ENCODE measurements at regions not wholly inside any gene's neighbourhood (a gene's known extent, or its start where the extent isn't known, plus 50 kb on each side); places are given as distances from the start of the nearest gene placed in this dataset.

DNA sequence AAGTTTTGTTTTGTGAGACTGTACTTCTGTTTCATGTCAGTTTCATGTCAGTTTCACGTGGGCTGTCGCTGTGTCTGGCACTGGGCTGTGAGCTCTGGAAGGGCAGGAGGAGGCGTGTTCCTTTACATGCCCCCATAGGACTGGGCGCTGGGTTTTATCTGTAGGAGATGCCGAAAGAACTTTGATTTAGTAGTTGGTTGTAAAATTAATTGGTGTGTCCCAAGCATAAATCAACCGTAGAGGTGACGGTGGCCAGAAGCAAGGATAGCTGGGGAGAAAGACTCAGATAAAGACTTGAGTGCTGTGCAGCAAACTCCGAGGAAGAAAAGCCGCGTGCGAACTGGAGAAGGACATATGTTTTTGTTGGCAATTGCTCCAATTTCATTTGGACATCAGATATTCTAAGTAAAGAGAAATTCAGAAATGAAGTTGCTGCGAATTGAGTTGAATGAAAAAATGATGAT lies 182.5 kb downstream of the VRK1 start:
- DNase-seq (ENCODE audit: low read depth in 1 of 2, low spot score in 1 of 2), result no peak

GRCh38 chr14:96980835-96981234 lies 183.7 kb downstream of the VRK1 start:
- DNase-seq (ENCODE audit: low read depth in 1 of 2, low spot score in 1 of 2), result no peak

DNA sequence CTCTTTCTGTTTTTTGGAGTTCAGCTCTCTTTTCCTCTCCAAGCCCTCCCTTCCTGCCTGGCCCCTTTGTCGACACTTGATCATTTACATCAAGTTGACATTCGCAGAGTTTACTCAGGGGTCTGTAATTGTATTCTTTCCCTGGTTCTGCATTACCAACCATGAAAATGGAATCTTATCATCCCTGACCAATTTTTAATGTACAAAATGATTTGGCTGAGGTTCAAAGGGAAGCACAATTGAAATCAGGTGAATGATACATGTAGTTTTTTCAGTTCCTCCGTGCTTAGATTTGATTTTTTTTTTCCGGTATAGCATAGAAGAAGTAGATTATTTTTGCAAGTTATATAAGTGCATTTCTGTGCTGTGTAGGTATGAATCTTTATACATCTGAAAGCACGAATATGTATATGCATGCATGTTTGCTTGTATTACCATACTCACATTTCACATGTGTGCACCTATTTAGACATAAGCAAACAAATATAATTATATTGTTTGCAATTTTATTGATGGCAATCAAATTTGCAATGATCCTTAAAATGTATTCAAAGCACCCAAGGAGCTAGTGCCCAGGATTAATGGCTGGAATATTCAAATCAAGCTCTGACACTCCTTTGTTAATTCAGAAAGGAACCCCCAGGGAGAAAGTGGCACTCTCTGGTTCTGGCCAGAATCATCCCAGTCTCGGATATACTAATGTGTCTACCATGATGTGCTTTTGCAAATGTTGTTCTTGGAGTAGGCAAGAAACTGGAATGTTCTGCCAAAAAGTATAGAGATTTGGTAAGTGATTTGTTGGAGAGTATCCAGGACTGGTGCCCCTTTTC lies 189.3 kb downstream of the VRK1 start:
- no peak for DNase-seq (ENCODE audit: low read depth in 1 of 2, low spot score in 1 of 2)

GRCh38 chr14:96987086-96987474 lies 189.9 kb downstream of the VRK1 start:
- no peak for DNase-seq (ENCODE audit: low read depth in 1 of 2, low spot score in 1 of 2)

- DNase-seq (ENCODE audit: low read depth in 1 of 2, low spot score in 1 of 2), result no peak
Observed at GRCh38 chr14:96987771-96988170, 190.6 kb downstream of the VRK1 start.

- no peak for DNase-seq (ENCODE audit: low read depth in 1 of 2, low spot score in 1 of 2)
Observed at GRCh38 chr14:96989306-96989705, 192.1 kb downstream of the VRK1 start.

DNA sequence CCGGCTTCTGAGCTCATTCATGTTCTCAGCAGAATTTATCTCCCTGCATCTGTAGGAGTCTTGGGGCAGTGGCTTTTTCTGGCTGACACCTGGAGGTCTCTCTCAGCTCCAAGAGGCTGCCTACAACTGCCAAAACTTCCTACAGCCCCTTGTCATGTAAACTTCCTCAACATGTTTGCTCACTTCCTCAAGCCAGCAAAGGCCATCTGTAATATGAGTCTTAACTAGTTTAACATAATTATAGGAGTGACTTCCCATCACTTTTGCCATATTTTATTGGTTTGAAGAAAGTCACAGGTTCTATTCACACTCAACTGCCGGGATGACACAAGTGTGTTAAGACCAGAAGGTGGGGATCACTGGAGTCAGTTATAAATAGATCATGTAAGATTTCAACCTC lies 194.0 kb downstream of the VRK1 start:
- DNase-seq (ENCODE audit: low read depth in 1 of 2, low spot score in 1 of 2), result no peak

GRCh38 chr14:96994999-96995398 lies 197.8 kb downstream of the VRK1 start:
- DNase-seq (ENCODE audit: low read depth in 1 of 2, low spot score in 1 of 2), result no peak

DNA sequence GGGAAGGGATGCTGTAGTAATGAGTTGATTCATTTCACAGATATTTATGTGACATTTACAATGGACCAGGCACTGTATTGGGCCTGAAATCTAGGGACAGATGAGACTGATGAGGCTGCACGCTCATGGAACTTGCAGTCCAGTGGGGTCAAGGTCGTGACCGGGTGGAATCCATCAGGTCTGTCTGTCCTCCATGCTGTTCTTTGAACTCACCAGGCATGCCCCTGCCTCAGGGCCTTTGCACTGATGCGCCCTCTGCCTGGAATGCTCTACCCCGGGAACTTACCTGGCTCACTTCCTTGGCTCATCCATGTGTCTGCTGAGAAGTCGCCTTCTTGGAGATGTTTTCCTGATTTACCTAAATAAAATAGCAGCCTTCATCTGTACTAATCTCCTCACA lies 200.1 kb downstream of the VRK1 start:
- DNase-seq (ENCODE audit: low read depth in 1 of 2, low spot score in 1 of 2), result no peak

- DNase-seq (ENCODE audit: low read depth in 1 of 2, low spot score in 1 of 2), result no peak
Observed at GRCh38 chr14:96997996-96998395, 200.8 kb downstream of the VRK1 start.

DNA sequence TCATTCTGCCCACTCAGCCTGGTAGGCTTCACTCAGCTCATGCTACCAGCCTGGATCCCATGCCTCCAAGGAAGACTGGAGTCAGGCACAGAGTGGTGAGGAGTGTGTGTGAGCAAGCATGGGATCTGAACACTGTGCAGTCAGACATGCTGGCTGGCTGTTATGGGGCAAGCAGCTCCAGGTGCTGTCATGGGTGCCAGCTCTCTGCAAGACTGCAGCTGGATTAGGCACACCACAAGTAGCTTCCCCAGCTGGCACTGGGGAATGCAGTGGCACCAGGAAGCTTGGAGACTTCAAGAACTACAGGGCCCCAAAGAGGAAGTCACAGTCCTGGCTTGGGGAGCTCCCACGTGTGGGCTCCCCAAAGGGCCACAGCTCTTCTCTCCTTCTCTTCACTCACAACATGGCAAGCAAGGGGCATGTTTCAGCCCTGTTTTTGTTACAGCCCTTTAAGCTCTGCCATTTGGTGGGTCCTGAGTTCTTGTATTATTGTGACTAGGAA lies 202.5 kb downstream of the VRK1 start:
- DNase-seq (ENCODE audit: low read depth in 1 of 2, low spot score in 1 of 2), result no peak

DNA sequence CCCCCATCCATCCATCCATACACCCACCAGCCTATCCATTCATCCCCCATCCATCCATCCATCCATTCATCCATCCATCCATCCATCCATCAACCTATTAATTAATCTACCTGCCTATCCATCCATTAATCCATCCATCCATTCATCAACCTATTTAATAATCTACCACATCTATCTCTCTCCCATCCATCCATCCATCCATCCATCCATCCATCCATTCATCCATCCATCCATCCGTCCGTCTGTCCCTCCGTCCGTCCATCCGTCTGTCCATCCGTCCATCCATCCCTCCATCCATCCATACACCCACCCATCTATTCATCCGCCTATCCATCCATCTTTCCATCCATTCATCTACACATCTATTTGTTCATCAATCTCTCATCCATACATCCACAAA lies 205.3 kb downstream of the VRK1 start:
- no peak for DNase-seq (ENCODE audit: low read depth in 1 of 2, low spot score in 1 of 2)

DNA sequence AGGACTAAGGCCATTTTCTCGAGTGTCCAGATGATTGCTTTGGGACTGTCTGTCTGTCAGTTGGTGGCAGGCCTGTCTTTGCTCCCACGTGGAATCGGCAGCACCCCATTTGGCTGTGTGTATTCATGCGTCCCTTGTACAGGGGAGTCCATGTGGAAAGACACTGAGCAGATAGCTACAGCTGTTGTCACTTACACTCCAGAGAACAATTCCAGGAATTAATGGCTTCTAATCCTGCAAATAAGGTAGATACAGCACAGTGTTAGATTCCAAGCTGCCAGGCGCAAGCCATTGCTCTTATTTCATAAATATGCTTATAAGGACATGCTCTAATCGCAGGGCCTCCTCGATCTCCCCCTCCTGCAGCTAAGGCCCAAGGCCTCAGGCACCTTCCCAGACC lies 208.8 kb downstream of the VRK1 start:
- DNase-seq (ENCODE audit: low read depth in 1 of 2, low spot score in 1 of 2), result no peak

DNA sequence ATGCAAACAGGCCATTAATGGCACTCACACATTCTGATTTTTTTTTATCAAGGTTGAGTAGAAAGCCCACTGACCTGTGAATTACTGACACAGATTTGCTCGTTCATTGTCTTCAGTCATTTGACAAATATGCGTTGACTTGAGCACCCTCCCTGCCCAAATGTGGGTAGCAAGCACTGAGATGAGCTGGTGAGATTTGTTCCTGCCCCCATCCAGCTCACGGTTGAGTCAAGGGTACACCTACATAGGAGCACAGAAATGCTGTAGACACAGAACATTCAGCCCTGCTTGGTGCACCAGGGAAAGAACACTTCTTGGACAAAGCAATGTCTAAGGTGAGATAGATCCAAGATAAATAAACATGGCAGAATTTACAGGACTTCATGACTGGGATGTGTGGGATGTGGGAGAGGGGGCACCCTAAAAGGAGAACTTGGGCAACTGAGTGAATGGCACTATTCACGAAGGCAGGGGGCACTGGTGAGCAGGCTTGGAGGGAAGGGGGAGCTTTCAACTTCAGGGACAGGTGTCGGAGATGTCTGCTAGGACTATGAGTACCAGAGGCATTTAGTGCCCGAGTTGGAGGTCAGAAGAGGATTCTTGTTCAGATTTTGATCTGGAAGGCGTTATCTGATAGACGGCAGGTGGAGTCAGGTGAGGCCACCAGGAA lies 213.4 kb downstream of the VRK1 start:
- no peak for DNase-seq (ENCODE audit: low read depth in 1 of 2, low spot score in 1 of 2)

GRCh38 chr14:97013878-97014277 lies 216.7 kb downstream of the VRK1 start:
- DNase-seq (ENCODE audit: low read depth in 1 of 2, low spot score in 1 of 2), result no peak

DNA sequence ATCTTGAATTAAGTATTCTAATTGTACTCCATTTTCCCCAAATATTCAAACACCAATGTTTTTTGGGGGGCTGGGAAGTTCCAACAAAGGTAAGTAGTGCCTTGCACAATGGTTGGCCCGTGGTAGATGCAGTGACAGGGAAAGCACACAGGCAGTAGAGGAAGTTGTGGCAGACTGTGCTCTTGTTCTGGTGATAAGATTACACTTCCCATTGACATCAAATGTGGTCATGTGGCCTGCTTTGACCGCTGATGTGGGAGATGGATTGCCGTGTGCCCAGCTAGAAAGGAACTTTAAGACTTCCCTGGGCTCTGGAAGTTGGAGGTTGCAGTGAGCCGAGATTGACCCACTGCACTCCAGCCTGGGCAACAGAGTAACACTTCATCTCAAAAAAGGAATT lies 223.8 kb downstream of the VRK1 start:
- no peak for DNase-seq (ENCODE audit: low read depth in 1 of 2, low spot score in 1 of 2)

DNA sequence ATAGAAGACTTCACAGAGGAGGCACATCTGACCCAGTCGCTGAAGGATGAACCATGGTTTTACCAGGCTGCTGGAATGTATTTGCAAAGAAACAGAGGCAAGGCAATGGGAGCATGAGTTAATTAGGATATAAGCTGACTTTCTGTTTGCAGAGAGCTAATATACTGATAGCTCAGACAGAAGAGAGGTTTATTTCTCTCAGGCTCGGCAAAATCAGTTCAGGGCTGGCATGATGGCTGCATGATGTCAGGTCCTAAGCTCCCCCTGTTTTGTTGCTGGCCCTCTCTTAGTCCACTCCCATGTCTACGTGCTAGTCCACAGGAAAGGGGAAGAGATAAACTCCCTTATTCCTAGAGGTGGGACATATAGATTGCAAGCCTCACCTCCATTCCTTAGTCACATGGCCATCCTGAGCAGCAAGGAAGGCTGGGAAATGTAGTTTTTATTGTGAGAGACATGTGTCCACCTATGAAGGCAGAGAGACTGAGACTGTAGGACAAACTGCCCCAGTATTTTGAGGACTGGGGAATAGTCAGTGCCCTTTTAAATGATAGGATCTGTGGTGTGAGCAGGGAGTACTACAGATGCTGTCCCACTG lies 224.5 kb downstream of the VRK1 start:
- no peak for DNase-seq (ENCODE audit: low read depth in 1 of 2, low spot score in 1 of 2)

- no peak for DNase-seq (ENCODE audit: low read depth in 1 of 2, low spot score in 1 of 2)
Observed at GRCh38 chr14:97022741-97023140, 225.6 kb downstream of the VRK1 start.

- no peak for DNase-seq (ENCODE audit: low read depth in 1 of 2, low spot score in 1 of 2)
Observed at GRCh38 chr14:97023871-97024270, 226.7 kb downstream of the VRK1 start.

- DNase-seq (ENCODE audit: low read depth in 1 of 2, low spot score in 1 of 2), result no peak
Observed at GRCh38 chr14:97024300-97024699, 227.1 kb downstream of the VRK1 start.

DNA sequence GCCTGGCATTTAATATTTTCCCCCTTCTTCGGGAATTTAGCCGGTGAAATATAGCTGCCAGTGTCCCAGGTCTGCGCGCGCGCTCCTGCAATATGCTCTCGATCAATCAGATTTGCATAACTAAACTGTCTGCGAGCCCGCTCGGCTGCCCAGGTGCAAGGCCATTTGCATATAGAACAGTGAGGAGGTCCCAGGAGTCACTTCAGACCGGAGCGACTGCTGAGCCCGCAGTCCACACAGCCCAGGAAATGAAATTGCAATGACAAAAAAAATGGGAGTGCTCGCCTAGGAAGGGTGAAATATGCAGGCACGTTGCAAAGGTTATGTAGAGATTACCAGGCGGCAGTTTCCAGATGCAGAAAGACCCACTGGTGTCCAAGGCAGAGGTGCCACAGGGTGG lies 228.5 kb downstream of the VRK1 start:
- DNase-seq (ENCODE audit: low read depth in 1 of 2, low spot score in 1 of 2), result no peak
